Lower leg skin (tissue), 4 donors: ENCODE measurements at regions not wholly inside any gene's neighbourhood (a gene's known extent, or its start where the extent isn't known, plus 50 kb on each side); places are given as distances from the start of the nearest gene placed in this dataset.

ENCODE experiments used
- DNase-seq, 2 donors: peaks; one replicate each; pipeline ENCODE4 v3.0.0-alpha.2; 2019; ENCODE audit warnings: low spot score in 2 of 2
- H3K4me3 ChIP-seq: fragments of 200-600 bp; sonication (generic); 2 replicates; pipeline ENCODE4 v1.5.1; 2017; ENCODE audit warnings: mild to moderate bottlenecking, low read depth; ENCODE audit not compliant: poor library complexity, severe bottlenecking
- POLR2A ChIP-seq, 2 donors: fragments of 450-650 bp; IDR thresholded peaks; one replicate each; pipeline ENCODE4 v1.6.1; 2016 to 2017; ENCODE audit warnings: antibody characterized with exemption in 2 of 2, mild to moderate bottlenecking in 1 of 2, moderate library complexity in 1 of 2
- WGBS, 2 donors: methylation state at CpG; one replicate each; pipeline ENCODE4 v1.1.5; 2018; 5-methylcytosine and 5-hydroxymethylcytosine counted together
- intact Hi-C: fragments of 100-400 bp; cut with DNase I; formaldehyde crosslinking; loops from one replicate; pipeline ENCODE4 v1.15.0; 2023; ENCODE audit warnings: low total_unique reads
- TF ChIP-seq, protein P1 (sequence below), 3 donors: fragments of 450-650 bp; IDR thresholded peaks; one replicate each; pipeline ENCODE4 v1.5.1; 2016; ENCODE audit warnings: antibody characterized with exemption in 3 of 3, mild to moderate bottlenecking in 3 of 3, moderate library complexity in 2 of 3

DNA sequence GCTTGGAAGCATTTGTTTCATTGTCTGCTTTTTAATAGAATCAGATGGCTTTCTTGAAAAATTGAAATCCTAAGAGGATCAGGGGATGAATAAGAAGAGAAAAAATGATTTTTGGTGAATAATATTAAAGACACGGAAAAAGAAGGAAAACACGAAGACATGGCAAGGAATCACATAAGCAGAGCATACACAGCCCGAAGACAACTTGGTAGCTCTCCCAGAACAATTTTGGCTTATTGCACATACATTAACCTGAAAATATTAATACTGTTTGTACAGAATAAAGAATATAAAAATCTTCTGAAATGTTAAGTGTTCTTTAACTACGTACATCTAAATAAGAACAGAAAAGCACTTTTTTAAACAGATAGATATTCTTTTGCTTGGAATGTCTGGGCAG is 150.0 kb downstream of the SHOX2 start:
- WGBS, 2 donors = 86 to 91% methylated on average over 4 of the region's 4 CpGs
- no peak for DNase-seq
- intact Hi-C loops = no loop called here
- no peak overlapping the region for H3K4me3 ChIP-seq
- TF ChIP-seq POLR2A (IDR thresholded peaks at IDR 0.05) = no peak

DNA sequence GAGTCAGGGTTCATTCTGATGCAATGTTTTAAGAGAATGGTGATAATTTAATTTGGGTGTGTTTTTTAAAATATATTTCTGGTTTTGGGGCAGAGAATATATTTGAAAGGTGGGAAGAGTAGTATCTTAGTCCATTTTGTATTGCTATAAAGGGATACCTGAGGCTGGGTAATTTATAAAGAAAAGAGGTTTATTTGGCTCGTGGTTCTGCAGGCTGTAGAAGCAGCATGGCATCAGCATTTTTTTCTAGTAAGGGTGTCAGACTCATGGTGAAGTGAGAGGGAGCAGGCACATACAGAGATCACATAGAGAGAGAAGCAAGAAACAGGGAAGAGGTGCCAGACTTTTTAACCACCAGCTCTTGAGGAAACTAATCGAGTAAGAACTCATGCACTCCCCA is 152.7 kb downstream of the SHOX2 start:
- TF ChIP-seq, protein P1, sequence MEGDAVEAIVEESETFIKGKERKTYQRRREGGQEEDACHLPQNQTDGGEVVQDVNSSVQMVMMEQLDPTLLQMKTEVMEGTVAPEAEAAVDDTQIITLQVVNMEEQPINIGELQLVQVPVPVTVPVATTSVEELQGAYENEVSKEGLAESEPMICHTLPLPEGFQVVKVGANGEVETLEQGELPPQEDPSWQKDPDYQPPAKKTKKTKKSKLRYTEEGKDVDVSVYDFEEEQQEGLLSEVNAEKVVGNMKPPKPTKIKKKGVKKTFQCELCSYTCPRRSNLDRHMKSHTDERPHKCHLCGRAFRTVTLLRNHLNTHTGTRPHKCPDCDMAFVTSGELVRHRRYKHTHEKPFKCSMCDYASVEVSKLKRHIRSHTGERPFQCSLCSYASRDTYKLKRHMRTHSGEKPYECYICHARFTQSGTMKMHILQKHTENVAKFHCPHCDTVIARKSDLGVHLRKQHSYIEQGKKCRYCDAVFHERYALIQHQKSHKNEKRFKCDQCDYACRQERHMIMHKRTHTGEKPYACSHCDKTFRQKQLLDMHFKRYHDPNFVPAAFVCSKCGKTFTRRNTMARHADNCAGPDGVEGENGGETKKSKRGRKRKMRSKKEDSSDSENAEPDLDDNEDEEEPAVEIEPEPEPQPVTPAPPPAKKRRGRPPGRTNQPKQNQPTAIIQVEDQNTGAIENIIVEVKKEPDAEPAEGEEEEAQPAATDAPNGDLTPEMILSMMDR (IDR thresholded peaks at IDR 0.05) = no peak
- no peak for TF ChIP-seq POLR2A (IDR thresholded peaks at IDR 0.05)
- no peak for DNase-seq
- H3K4me3 ChIP-seq = no peak overlapping the region
- 63 to 68% methylated on average over 2 of the region's 2 CpGs for WGBS, 2 donors
- intact Hi-C loops = no loop called here

DNA sequence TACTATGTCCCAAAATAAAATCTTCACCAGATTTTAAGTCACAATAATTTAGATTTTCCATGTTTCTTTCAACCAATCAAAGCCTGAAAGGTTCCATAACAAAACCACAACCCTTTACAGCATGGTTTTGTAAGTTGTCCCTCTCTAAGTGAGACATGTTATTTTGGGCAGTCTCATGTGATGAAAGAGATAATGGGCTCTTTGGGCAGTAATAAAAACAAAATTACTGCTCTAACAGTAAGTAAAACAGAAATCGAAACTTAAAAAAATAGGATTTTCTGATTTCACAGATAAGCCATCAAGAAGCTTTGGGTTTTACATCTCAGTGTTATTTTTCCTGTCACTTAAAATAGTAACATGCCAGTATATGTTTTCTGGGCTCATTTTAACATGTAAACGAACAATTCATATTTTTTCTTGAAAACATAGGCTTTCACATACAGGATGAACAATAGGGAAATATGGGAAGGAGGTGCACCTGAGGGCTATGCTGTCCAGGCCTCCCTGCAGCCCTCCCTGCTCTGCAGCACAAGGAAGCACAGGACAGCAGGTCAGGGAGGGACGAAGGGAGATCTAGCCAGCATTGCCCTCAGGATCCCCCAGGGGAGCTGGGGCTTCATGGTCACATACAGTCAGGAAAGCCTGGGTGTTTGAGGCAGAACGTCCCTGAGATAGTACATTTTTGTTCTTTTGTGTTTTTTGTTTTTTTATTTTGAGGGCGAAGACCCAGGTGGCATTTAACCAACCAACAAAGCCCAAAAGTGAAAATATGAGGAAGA is 157.4 kb downstream of the SHOX2 start:
- 51 to 57% methylated on average over 5 of the region's 5 CpGs for WGBS, 2 donors
- intact Hi-C loops = no loop called here

DNA sequence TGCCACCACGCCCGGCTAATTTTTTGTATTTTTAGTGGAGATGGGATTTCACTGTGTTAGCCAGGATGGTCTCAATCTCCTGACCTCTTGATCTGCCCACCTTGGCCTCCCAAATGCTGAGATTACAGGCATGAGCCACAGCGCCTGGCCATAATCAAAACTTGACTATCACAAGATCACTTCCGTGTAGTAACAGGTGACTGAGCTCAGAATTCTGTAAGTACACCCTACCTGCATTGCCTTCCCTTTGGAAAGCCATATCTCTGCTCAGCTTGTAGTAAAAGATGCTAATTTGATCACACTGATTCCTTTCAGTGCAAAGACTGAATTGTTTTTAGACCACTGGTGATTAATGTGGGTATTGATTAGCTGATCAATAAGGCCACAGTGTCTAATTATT is 167.1 kb downstream of the SHOX2 start:
- no peak for TF ChIP-seq POLR2A (IDR thresholded peaks at IDR 0.05)
- TF ChIP-seq, protein P1 (IDR thresholded peaks at IDR 0.05) = no peak
- intact Hi-C loops = no loop called here
- WGBS, 2 donors = 93 to 94% methylated on average over 4 of the region's 4 CpGs
- no peak overlapping the region for H3K4me3 ChIP-seq
- DNase-seq = no peak

More for the DNA sequence above, 157.4 kb downstream of the SHOX2 start:
- H3K4me3 ChIP-seq = no peak overlapping the region
- no peak for TF ChIP-seq POLR2A (IDR thresholded peaks at IDR 0.05)
- TF ChIP-seq, protein P1 (IDR thresholded peaks at IDR 0.05) = no peak
- DNase-seq = no peak

DNA sequence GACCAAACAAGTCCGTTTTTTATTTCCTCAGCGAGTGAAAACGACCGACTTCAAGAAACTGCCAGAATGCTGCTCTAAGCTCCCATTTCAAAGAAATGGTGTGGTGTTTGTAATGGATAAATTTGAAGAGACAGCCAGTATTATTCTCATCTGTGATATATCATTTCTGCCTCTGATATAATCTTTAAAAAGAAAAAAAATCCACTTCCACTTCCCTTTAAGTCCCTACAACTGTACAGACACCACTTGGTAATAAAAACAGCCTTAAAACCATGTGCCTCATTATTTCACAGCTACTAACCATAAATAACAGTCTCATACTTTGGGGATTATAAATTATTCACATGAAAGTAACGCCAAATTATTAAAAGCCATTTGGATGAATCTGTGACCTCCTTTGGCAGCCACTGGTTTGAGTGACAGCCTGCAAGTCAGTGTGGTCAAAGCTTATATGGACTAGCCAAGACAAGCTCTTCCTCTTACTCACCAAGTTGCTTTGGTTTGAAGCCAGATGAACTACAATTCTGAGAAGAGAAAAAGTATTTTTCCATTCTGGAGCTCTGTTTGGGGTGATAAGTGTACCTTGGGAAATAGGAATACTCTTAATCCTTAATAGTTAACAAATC is 168.0 kb downstream of the SHOX2 start:
- no peak for DNase-seq
- TF ChIP-seq, protein P1 (IDR thresholded peaks at IDR 0.05) = no peak
- no peak for TF ChIP-seq POLR2A (IDR thresholded peaks at IDR 0.05)
- 64% methylated on average over 5 of the region's 5 CpGs for WGBS, 2 donors
- H3K4me3 ChIP-seq = no peak overlapping the region
- intact Hi-C loops = no loop called here

DNA sequence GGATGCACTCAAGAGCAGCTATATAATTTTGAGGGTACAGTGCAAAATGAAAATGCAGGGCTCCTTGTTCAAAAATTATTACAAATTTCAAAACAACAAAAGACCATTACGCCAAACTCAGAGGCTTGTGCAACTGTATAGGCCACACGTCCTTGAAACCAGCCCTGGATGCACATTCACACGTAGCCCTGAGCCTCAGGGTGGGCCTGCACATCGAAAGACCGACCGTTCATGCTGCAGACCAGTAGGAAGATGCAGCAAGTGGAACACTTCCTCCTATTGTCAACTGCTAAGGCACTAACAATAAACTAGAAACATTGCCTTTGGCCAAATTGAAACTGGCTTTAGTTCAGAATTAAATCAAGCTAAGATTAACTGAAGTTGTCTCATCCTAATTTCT is 174.7 kb downstream of the SHOX2 start:
- 56 to 71% methylated on average over 6 of the region's 6 CpGs for WGBS, 2 donors
- TF ChIP-seq POLR2A (IDR thresholded peaks at IDR 0.05) = no peak
- TF ChIP-seq, protein P1 (IDR thresholded peaks at IDR 0.05) = no peak
- DNase-seq = no peak
- H3K4me3 ChIP-seq = no peak overlapping the region
- intact Hi-C loops = loop anchor here (5.0 kb wide), 1 partner anchor 1976 kb away; no protein-coding TSS in a partner anchor
